Fibroblast of pulmonary artery (primary cell): ENCODE measurements at regions not wholly inside any gene's neighbourhood (a gene's known extent, or its start where the extent isn't known, plus 50 kb on each side); places are given as distances from the start of the nearest gene placed in this dataset.

Experiments used
- DNase-seq: peaks from one replicate; pipeline ENCODE4 v3.0.0-alpha.2; 2010; ENCODE audit warnings: low read depth
- H3K4me3 ChIP-seq: replicated peaks from 2 replicates; pipeline ENCODE4 v1.5.1; 2011; ENCODE audit warnings: low read depth, mild to moderate bottlenecking, control low read depth, low read length, moderate library complexity
- TF ChIP-seq, protein P1 (sequence below): IDR thresholded peaks from 2 replicates; pipeline ENCODE4 v1.5.1; 2011; ENCODE audit warnings: mild to moderate bottlenecking, control low read depth, low read length, inconsistent platforms; ENCODE audit errors: missing control alignments

DNA sequence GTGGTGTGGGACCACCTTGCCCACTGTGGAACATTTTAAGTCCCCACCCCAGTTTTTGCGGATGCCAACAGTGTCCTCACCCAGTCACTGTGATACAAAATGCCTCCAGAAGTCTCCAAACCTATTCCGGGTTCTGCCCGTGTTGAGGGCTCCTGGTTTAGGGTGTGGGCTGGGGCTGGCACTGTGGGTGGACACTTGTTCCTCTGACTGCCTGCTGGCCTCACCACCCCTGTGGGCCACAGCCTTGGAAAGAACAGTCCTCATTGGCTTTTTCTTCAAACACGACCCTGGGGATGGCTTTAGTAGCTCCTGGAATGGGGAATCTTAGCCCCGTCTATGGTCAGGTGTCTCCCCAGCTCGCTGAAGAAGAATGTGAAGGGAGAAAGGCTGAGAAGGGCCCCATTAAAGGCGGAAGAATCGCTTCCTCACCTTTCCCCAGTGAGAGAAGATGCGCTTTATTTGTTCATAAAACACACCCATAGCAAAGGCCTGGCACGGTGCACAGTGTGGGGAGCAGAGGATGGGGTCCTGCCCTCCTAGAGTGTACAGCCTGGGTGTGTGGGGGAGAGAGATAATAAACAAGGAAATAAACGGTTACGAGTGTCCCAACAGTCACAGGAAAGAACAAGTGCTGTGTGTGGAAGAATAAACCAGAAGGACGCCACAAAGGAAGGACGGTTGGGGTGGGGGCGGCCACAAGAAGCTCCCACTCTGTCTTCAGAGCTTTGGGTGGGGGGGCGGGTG lies 56.3 kb upstream of the SLC22A11 start:
- TF ChIP-seq, protein P1, sequence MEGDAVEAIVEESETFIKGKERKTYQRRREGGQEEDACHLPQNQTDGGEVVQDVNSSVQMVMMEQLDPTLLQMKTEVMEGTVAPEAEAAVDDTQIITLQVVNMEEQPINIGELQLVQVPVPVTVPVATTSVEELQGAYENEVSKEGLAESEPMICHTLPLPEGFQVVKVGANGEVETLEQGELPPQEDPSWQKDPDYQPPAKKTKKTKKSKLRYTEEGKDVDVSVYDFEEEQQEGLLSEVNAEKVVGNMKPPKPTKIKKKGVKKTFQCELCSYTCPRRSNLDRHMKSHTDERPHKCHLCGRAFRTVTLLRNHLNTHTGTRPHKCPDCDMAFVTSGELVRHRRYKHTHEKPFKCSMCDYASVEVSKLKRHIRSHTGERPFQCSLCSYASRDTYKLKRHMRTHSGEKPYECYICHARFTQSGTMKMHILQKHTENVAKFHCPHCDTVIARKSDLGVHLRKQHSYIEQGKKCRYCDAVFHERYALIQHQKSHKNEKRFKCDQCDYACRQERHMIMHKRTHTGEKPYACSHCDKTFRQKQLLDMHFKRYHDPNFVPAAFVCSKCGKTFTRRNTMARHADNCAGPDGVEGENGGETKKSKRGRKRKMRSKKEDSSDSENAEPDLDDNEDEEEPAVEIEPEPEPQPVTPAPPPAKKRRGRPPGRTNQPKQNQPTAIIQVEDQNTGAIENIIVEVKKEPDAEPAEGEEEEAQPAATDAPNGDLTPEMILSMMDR, result no peak
- DNase-seq, result no peak

DNA sequence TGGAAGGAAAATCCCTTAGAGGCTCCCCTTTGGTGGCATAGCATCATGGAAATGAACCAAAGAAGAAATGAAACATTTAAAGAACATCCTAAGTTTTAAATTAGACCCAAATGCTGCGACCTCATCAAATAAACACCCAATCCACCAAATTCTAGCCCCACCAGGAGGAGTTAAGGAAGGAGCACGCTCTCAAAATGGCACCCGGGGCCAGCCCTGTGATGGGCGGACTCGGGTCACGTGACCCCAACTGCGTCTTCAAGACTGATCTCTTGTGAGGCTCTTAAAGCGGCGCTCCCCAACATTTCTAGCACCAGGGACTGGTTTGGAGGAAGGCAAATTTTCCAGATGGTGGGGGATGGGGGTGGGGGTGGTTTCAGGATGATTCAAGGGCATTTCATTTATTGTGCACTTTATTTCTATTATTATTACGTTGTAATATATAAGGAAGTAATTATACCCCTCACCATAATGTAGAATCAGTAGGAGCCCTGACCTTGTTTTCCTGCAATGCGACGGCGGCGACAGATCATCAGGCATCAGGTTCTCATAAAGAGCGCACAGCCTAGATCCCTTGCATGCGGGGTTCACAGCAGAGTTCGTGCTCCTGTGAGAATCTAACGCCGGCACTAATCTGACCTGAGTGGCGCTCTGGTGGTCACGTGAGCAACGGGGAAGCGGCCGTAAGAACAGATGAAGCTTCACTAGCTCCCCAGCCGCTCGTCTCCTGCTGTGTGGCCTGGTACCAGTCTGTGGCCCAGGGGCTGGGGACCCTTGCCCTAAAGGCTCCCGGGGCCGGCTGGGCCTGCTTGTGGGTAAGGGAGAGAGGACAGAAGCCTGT lies 55.3 kb upstream of the SLC22A11 start:
- H3K4me3 ChIP-seq, result no peak overlapping the region
- TF ChIP-seq, protein P1, result no peak
- DNase-seq, result no peak

More for the DNA sequence above, 56.3 kb upstream of the SLC22A11 start:
- no peak overlapping the region for H3K4me3 ChIP-seq

DNA sequence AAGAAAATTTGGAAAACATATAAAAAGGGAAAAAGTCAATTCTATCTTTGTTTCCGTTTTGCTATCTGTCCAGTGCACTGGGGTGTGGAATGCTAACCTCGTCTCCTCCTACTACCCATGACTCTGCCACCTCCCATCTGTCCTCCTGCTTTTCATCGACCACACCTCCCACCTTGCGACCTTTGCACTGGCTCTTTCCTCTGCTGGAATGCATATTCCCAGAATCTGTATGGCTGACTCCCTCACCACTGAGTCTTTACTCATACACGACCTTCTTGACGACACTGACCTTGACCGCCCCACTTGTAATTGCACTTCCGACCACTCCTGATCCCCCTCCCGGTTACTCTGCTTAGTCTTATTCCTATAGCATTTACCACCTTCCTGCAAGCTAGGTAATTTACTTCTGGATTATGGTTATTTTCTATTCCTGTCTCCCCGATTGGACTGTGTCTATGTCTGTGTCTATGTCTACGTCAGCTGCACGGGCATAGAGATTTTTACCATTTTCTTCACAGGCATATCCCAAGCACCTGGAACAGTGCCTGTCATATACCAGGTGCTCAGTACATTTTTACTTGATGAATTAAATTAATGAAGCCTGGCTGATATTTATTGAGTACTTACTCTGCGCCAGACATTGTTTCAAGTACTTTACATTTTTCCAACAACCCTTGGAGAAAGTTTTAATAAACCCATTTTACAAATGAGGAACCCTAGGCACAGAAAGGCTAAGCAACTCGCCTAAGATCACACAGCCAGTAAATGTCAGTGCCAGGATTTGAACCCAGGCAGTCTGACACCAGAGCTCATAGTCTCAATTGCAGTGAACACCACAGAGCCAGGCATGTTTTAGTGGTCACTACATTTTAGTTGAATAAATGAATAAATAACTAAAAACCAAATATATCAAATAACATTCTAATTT lies 54.0 kb upstream of the SLC22A11 start:
- H3K4me3 ChIP-seq, result no peak overlapping the region
- TF ChIP-seq, protein P1, result no peak
- no peak for DNase-seq

DNA sequence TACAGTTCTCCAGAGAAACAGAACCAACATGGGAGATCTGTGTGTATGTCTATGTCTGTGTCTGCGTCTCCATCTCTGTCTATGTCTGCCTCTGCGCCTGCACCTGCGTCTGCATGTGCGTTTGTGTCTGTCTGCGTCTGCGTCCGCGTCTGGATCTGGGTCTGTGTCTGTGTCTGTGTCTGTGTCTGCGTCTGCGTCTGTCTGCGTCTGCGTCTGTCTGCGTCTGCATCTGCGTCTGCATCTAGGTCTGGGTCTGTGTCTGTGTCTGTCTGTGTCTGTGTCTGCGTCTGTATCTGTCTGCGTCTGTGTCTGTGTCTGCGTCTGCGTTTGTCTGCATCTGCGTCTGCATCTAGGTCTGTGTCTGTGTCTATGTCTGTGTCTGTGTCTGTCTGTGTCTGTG lies 53.1 kb upstream of the SLC22A11 start:
- H3K4me3 ChIP-seq, result no peak overlapping the region
- no peak for DNase-seq
- TF ChIP-seq, protein P1, result no peak

DNA sequence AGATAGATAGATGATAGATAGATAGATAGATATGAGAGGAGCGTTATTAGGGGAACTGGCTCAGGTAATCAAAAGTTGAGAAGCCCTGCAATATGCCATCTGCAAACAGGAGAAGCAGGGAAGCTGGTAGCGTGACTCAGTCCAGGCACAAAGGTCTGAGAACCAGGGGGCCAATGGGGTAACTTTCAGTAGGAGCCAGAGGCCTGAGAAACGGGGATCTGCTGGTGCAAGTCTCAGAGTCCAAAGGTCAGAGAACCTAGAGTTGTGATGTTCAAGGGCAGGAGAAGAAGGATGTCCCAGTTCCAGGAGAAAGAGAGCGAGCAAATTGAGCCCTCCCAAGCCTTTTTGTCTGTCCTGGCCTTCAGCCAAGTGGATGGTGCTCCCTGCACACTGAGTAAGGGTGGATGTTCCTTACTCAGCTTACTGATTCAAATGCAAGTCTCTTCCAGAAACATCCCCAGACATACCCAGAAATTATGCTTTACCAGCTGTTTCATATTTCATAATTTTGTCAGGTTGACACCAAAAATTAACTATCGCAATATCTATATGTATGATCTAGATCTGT lies 52.5 kb upstream of the SLC22A11 start:
- TF ChIP-seq, protein P1, result no peak
- no peak for DNase-seq
- H3K4me3 ChIP-seq, result no peak overlapping the region

DNA sequence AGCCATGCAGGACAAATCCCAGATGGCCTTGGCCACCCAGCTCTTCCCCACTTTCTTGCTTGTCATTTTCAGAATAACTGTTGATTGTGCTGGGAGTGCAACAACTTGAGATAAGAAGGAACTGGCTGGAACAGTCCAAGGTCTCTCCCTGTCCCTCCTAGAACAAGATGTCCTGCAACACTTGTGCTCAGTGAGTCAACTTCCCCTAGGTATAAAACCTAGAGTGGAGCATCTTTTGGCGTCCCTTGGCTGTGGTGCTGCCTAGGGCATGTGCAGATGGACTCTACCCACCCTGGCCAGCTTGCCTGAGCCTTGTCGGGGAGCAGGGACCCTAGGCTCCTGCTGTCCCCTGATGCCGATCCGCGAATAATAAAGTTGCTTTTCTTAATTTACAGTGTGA lies 50.7 kb upstream of the SLC22A11 start:
- TF ChIP-seq, protein P1, result no peak
- no peak overlapping the region for H3K4me3 ChIP-seq
- no peak for DNase-seq
